Upper lobe of left lung (tissue), 4 donors: ENCODE measurements at regions not wholly inside any gene's neighbourhood (a gene's known extent, or its start where the extent isn't known, plus 50 kb on each side); places are given as distances from the start of the nearest gene placed in this dataset.

Experiments
- POLR2A ChIP-seq, 4 donors: fragments of 450-650 bp; IDR thresholded peaks; one replicate each; pipeline ENCODE4 v1.5.1; 2016 to 2017; ENCODE audit warnings: antibody characterized with exemption in 4 of 4, mild to moderate bottlenecking in 2 of 4
- POLR2AphosphoS5 ChIP-seq, 2 donors: sonication (generic); formaldehyde crosslinking; IDR thresholded peaks; one replicate each; pipeline ENCODE4 v1.5.1; 2017; ENCODE audit warnings: antibody characterized with exemption in 2 of 2
- TF ChIP-seq, protein P1 (sequence below), 6 experiments: fragments of 450-650 bp in 4 of 6; fragments of 200-600 bp in 2 of 6; sonication (generic) in 2 of 6; IDR thresholded peaks; one replicate each; pipeline ENCODE4 v1.5.1; 2016 to 2019; ENCODE audit warnings: antibody characterized with exemption in 6 of 6

DNA sequence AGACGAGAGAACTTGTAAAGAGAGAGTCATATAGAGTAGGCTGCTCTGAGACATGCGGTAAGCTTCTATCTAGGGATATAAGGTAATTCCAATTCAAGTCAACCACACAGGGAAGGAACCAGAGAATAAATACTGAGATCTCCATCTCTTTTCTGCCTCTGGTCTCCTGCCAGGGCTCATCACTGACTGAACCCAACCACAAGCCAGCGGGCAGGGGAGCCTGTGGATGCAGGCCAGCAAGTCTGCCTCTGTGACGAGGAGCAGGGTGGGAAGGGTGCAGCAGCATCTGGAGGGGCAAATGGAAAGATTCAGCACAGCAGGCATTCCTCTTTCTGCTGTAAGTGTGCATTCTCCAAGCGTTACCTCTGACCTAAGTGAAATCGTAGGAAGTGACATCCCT lies 82.2 kb downstream of the ICOS start:
- TF ChIP-seq, protein P1, sequence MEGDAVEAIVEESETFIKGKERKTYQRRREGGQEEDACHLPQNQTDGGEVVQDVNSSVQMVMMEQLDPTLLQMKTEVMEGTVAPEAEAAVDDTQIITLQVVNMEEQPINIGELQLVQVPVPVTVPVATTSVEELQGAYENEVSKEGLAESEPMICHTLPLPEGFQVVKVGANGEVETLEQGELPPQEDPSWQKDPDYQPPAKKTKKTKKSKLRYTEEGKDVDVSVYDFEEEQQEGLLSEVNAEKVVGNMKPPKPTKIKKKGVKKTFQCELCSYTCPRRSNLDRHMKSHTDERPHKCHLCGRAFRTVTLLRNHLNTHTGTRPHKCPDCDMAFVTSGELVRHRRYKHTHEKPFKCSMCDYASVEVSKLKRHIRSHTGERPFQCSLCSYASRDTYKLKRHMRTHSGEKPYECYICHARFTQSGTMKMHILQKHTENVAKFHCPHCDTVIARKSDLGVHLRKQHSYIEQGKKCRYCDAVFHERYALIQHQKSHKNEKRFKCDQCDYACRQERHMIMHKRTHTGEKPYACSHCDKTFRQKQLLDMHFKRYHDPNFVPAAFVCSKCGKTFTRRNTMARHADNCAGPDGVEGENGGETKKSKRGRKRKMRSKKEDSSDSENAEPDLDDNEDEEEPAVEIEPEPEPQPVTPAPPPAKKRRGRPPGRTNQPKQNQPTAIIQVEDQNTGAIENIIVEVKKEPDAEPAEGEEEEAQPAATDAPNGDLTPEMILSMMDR (IDR thresholded peaks at IDR 0.05): no peak
- TF ChIP-seq POLR2AphosphoS5 (IDR thresholded peaks at IDR 0.05) (no peak), POLR2A (IDR thresholded peaks at IDR 0.05) (no peak)
